ENCODE measurements at regions not wholly inside any gene's neighbourhood (a gene's known extent, or its start where the extent isn't known, plus 50 kb on each side); places are given as distances from the start of the nearest gene placed in this dataset.
"Not testable (repeated sequence)": the region's sequence is repeated elsewhere in the genome, so short reads cannot be mapped to it uniquely, and the experiment has no call there.

DNA sequence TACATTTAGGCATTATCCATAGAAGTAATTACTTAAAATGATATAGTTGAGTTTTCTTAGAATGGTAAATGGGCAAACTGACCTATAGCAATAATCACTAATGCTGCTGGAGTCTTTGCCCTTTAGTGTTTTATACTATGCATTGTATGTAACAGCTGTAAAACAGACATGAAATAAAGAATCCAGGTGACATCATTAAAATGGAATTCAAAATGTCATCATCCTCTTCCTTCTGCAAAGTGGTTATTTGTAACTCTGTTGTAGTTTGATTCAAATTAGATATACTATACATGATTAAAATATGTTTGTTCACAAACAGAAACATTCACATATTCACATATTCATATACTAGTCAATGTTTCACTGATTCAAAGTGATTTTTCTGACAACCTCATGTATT, 598.8 kb downstream of the SLC16A7 start:
- DNase-seq (ENCODE audit: low spot score): peak; percentile 36

DNA sequence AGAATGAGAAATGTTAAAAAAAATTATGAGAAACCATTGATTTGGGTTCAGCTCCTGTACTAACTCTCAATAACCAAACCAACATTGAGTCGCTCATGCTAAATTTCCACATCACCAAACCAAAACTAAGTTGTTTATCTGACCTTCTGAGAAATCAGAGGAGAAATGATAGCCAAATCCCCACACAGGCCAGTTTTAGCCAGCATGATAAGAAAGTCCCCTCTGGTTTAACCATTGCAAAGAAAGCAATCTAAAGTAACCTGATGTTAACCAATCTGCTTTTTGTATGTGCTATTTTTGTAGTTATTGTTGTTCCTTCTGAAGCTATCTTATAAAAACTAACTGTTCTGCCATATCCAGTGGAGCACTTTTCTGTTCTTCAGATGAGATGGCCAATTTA, 599.7 kb downstream of the SLC16A7 start:
- no peak for DNase-seq (ENCODE audit: low spot score)

DNA sequence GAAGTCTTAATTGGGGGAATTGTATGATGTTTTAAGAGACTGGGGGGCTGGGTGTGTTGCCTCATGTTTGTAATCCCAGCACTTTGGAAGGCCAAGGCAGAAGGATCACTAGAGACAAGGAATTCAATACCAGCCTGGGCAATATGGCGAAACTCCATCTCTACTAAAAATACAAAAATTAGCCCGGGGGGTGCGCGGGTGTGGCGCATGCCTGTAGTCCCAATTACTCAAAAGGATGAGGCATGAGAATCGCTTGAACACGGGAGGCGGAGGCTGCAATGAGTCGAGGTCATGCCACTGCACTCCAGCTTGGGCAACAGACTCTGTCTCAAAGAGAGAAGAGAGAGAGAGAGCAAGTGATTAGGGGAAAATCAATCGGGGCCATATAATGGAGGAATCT, 600.5 kb downstream of the SLC16A7 start:
- no peak for DNase-seq (ENCODE audit: low spot score)

DNA sequence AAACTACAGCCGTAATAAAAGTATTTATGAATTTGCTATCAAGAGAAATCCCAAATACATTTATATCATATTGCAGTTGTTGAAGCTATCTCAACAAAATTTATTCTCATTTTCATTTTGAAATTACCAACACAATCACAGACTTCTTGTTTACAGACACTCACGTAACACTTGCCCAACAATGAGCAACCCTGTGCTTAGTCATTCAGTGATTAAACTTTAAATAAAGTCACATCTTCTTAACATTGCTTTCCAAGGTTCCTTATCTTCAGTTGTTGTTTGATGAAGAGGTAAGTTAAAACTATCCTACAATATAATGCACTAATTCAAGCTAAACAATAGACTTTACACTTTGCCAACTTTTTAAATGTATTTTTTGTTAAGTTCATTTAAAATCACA, 601.8 kb downstream of the SLC16A7 start:
- peak; percentile 20 for DNase-seq (ENCODE audit: low spot score)

DNA sequence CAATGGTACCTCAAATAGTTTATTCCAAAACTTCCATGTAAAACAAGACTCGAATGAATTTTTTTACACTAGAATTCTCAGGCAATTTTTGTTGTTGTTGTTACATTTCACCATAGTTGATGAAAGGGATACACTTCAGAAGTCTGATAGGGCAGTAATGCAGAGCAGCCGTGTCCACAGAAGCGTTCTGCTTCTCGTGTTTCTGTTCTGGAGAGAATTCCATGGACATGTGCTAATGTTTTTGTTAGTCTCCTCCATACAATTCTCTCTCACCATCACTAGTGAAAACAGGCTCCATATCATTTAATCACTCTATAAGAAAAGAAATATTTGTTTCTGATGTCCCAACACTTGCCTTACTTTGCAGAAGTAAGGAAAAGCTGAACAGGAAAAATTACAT, 606.1 kb downstream of the SLC16A7 start:
- DNase-seq (ENCODE audit: low spot score): no peak

DNA sequence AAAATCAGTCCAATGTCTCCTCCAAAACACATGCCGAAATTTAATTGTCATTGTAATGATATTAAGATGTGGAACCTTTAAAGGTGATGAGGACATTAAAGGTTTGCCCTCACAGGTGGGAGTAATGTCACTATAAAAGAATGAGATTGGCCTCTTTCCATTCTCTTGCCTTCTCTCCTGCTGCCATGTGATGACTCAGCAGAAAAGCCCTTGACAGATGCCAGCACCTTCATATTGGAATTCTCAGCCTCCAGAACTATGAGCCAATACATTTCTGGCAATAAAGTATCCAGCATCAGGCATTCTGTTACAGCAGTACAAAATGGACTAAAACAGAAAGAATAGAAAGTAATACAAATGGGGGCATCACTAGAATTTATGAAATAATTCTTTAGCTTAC, 609.7 kb downstream of the SLC16A7 start:
- peak; percentile 75 for DNase-seq (ENCODE audit: low spot score)

DNA sequence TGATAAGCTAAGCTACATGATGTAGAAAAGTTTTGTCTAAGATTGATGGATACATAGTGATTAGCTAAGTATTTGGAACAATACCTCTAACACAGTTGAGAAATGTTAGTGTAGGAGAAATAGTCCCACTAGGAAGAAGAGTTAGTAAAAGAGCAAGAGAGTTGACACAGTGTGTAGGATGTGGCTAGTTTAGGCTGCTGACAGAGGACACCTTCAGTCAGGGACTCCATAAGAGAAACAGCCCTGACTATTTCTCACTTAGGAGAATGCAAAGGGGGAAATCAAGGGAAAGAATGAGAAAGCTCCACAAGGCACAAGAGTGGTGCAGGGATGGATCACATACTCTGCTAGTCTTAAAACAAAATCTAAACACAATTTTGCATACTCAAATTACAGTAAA, 613.7 kb downstream of the SLC16A7 start:
- DNase-seq (ENCODE audit: low spot score): no peak

DNA sequence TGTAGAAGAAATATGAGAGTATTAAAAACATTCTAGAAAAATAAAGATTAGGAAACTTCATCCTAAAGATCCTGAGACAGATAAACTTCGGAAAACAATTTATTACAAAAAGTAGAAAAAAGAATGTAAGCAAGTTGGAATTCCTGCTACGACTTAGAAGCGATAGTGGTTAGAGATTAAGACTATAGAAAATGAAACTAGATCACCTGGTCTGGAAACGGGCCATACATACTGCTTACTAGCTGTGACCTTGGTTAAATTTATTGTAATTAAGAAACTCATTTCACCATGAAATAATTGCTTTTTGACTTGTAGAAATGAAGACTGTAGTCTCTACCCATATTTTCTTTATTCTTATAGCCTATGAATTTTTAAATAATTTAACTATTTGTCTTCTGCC, 614.1 kb downstream of the SLC16A7 start:
- DNase-seq (ENCODE audit: low spot score): no peak

DNA sequence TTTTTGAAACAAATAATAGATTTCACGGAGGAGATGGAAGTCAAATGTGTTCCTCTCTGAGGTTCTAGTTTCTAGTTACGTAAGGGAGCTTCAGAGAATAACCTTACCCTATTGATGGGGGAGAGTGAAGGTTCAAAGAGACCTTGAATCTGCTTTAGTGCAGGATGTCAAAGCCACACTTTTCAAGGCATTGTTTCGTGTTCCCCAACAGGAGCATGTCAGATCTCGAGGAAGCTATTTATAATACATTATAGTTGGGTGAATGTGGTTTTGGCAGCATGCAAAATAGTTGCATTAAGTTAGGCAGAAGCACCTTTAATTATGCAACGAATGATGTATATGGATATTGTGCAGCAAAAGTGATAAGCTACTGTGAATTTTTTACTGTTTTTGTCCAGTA, 614.9 kb downstream of the SLC16A7 start:
- DNase-seq (ENCODE audit: low spot score): no peak

DNA sequence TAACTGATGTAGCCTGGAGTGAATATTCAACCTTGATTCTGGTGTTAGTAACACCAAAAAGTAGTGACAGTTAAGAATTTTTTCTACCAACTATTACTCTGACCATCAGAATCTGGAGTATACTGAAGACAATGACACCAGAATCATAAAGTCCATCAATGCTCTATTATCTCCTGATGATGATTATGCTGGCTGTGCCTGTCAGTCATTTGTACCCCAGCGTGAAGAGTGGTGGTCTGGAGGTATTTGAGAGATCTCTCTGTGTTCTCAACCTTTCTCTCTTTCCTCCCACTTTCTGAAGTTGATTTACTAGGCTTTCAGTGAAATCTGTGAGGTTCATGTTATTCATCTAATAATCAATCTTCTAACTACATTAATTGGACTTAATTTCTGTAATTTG, 615.4 kb downstream of the SLC16A7 start:
- DNase-seq (ENCODE audit: low spot score): no peak

DNA sequence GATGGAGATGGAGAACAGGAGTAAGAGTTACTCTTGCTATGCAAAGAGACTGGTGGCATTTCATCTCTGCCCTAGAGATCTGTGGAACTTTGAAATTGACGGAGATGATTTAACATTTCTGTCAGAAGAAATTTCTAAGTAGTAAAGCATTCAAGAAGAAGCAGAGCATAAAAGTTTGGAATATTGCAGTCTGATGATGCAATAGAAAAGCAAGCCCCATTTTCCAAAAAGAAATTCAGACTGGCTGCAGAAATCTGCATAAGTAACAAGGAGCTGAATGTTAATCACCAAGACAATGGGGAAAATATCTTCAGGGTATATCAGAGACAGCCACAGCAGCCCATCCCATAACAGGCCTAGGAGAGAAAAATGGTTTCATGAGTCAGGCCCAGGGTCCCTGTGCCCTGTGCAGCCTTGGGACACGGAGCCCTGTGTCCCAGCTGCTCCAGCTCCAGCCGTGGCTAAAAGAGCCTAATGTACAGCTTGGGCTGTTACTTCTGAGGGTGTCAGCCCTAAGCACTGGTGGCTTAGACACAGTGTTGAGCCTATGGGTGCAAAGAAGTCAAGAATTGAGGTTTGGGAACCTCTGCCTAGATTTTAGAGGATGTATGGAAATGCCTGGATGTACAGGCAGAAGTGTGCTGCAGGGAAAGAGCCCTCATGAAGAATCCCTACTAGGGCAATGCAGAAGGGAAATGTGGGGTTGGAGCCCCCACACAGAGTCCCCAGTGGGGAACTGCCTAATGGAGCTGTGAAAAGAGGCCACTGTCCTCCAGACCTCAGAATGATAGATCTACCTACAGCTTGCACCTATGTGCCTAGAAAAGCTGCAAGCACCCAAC, 616.6 kb downstream of the SLC16A7 start:
- DNase-seq (ENCODE audit: low spot score): no peak

DNA sequence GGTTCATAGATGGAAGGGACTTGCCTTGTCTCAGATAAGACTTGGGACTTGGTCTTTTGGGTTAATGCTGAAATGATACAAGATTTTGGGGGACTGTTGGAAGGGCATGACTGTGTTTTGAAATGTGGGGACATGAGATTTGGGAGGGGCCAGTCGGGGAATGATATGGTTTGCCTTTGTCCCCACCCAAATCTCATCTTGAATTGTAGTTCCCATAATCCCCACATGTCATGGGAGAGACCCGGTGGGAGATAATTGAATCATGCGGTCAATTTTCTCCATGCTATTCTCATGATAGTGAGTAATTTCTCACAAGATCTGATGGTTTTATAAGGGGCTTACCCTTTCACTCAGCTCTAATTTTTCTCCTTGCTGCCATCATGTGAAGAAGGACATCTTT, 617.4 kb downstream of the SLC16A7 start:
- DNase-seq (ENCODE audit: low spot score): not testable (repeated sequence)

DNA sequence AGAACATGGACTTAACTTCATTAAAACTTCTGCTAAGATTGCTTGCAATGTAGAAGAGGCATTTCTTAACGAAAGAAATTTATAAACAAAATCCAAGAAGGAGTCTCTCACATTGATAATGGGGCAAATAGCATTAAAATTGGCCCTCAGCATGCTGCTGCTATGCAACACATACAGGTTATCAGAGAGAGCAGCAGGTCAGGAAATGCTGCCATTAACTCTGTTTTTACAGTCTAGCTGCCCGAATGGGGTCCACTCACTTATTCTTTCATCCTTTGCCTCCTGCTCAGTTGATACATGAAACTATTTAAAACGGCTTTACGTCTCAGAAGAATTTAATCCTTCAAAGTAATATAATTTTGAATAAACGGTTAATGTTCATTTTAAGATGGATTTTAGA, 620.4 kb downstream of the SLC16A7 start:
- DNase-seq (ENCODE audit: low spot score): no peak

DNA sequence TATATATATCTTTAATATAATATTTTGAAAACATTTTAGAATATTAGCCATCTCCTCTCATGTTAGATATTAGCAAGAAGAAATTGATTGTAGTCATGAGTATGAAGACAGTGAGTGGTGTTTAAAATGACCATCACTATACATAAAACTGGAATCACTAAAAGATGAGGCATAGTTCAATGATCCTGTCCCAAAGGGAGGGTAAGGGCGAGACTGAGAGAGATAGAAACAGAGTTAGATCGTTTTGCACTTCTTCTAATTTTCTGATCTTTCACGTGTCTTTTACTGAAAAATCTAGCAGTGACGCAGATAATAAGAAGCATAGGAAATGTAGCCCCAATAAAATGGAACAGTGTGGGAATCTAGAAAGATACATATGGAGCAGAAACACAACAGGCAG, 627.4 kb downstream of the SLC16A7 start:
- no peak for DNase-seq (ENCODE audit: low spot score)

DNA sequence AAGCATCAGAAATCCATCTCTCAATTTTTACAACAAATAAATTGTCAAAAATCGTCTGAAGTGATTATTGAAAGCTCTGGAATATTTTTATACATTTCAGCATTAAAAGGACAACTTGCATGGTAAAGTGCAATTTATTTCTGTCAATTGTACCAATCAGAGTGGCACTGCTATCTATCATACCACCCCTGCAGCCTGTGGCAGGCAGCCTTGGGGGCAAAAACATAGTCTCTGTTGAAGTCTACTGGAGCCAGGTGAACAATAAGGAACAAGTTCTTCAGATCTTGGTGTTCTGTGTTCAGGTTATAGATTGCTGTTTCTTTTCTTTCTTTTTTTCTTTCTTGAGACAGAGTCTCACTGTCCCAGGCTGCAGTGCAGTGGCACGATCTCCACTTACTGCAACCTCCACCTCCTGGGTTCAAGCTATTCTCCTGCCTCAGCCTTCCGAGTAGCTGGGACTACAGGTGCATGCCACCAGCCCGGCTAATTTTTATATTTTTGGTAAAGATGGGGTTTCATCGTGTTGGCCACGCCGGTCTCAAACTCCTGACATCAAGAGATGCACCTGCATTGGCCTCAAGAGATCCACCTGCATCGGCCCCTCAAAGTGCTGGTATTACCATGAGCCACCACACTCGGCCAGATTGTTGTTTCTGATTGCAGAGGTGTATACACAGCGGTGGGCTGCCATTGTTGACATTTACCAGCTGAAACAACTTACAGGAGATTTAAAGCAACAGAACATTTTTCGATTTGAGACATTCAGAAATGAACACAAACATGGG, 629.6 kb downstream of the SLC16A7 start:
- no peak for DNase-seq (ENCODE audit: low spot score)

DNA sequence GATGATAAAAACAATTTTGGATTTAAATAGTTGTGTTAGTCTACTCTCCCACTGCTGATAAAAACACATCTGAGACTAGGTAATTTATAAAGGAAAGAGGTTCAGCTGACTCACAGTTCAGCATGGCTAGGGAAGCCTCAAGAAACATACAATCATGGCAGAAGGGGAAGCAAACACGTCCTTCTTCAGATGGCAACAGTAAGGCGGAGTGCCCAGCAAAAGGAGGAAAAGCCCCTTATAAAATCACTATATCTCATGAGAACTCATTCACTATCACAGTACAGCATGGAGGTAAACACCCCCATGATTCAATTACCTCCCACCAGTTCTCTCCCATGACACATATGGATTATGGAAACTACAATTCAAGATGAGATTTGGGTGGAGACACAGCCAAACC, 632.1 kb downstream of the SLC16A7 start:
- DNase-seq (ENCODE audit: low spot score): no peak

DNA sequence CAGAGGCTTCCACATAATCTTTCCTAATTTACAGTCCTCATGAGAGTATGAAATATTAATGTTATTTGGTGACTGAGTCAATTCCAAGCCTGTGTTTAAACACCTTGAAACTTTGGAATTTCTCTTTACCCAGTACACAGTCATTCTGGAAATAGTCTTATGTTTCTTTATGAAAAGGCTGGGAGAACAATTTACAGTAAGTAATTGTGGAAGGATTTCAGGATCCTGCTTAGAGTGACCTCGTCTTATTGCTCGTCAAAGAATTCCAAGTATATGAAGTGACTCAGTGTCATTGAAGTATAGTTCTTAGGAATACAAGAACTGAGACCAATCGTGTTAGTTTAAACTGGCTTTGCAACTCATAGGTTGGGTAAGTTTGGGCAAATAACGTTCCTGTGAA, 634.2 kb downstream of the SLC16A7 start:
- peak; percentile 38 for DNase-seq (ENCODE audit: low spot score)

DNA sequence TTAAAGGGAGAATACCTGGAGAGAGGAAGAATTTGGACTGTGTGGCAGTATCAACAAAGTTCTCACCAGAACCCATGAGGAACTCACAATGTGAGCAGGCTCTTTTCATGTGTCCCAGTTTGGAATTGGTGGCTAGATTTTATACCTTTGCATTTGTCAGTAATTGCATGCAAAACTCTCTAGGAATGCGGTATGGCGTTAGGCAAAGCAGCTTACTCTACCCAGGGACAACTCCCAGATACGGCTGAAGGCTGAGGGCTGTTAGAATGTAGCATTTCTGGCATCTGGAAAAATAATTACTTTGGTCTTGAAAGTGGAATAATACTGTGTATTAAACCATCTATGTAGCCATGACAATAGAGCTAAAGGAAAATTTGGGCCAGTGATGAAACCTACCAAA, 635.5 kb downstream of the SLC16A7 start:
- no peak for DNase-seq (ENCODE audit: low spot score)

DNA sequence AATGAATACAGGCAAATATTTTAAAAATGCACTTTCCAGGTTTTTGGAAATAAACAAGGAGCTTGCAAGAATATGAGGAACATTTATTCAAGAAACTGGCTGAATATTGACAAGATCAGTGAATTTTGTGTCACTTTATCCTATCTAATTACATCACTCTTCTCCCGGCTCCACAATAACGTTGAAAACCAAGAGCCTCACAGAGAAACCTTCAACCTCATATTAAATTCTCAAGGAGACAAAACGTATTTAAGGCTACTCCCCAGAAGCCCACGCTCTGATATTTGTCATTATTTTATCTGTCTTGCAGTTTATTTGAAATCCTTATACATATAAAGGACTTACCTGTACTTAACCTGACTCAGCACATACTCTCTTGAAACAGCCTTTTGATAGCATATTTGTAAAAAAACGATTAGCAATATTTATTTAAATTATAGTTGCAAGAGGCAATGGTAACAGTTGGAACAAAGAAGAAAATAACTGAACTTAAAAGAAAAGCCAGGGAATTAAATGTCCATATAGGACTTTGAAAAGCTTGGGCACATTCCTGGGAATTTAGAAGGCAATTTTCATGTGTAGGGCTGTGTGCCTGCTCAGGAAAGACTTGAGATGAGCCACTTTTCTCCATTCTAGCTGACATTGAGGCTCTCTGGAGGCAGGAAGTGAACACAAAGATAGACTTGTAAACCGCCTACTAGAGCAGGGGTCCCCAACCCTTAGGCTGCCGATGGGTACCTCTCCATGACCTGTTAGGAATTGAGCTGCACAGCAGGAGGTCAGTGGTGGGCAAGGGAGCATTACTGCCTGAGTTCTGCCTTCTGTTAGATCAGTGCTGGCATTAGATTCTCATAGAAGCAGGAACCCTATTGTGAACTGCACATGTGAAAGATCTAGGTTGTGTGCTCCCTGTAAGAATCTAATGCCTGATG, 636.4 kb downstream of the SLC16A7 start:
- no peak for DNase-seq (ENCODE audit: low spot score)

DNA sequence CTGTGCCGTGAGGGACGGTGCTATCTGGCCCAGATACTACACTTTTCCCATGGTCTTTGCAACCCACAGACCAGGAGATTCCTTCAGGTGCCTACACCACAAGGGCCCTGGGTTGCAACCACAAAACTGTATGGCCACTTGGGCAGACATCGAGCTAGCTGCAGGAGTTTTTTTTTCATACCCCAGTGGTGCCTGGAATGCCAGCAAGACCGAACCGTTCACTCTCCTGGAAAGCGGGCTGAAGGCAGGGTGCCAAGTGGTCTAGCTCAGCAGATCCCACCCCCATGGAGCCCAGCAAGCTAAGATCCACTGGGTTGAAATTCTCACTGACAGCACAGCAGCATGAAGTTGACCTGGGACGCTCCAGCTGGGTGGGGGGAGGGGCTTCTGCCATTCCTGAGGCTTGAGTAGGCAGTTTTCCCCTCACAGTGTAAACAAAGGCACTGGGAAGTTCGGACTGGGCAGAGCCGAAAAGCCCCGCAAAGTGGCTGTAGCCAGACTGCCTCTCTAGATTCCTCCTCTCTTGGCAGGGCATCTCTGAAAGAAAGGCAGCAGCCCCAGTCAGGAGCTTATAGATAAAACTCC, 638.9 kb downstream of the SLC16A7 start:
- not testable (repeated sequence) for DNase-seq (ENCODE audit: low spot score)

DNA sequence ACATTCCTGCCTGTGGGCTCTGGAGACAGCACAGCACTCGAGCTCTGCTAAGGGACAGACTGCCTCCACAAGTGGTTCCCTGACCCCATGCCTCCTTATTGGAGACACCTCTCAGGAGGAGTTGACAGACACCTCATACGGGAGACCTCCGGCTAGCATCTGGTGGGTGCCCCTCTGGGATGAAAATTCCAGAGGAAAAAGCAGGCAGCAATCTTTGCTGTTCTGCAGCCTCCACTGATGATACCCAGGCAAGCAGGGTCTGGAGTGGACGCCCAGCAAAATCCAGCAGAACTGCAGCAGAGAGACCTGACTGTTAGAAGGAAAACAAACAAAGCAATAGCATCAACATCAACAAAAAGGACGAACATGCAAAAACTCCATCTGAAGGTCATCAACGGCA, 639.4 kb downstream of the SLC16A7 start:
- DNase-seq (ENCODE audit: low spot score): no peak

DNA sequence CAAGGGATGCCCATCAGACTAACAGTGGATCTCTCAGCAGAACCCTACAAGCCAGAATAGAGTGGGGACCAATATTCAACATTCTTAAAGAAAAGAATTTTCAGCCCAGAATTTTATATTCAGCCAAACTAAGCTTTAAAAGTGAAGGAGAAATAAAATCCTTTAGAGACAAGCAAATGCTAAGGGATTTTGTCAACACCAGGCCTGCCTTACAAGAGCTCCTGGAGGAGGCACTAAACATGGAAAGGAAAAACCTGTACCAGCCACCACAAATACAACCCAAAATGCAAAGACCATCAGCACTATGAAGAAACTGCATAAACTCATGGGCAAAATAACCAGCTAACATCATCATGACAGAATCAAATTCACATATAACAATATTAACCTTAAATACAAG, 640.6 kb downstream of the SLC16A7 start:
- DNase-seq (ENCODE audit: low spot score): not testable (repeated sequence)

Measured in kidney tubule cell (primary cell).